Mesenchymal stem cell (in vitro differentiated cells and primary cell): ENCODE measurements at regions not wholly inside any gene's neighbourhood (a gene's known extent, or its start where the extent isn't known, plus 50 kb on each side); places are given as distances from the start of the nearest gene placed in this dataset.

ENCODE experiments used
- DNase-seq: peaks from one replicate; pipeline ENCODE4 v3.0.0-alpha.2; 2013
- H2AFZ ChIP-seq: one replicate; pipeline ENCODE4 v1.6.1; 2013; ENCODE audit warnings: low read depth, mild to moderate bottlenecking, control low read depth, inconsistent platforms, low read length, moderate library complexity
- H2AK5ac ChIP-seq: 2 replicates; pipeline ENCODE4 v1.6.1; 2013; ENCODE audit warnings: low read length, moderate library complexity, mild to moderate bottlenecking, inconsistent platforms; ENCODE audit not compliant: severe bottlenecking
- H2BK120ac ChIP-seq: one replicate; pipeline ENCODE4 v1.6.1; 2013; ENCODE audit warnings: low read depth, mild to moderate bottlenecking, inconsistent platforms, low read length, moderate library complexity
- H2BK12ac ChIP-seq, 2 experiments: one replicate each; pipeline ENCODE4 v1.6.1; 2013; ENCODE audit warnings: inconsistent platforms in 2 of 2, low read length in 2 of 2, mild to moderate bottlenecking in 2 of 2, moderate library complexity in 2 of 2, control low read depth in 1 of 2
- H2BK15ac ChIP-seq: one replicate; pipeline ENCODE4 v1.6.1; 2013; ENCODE audit warnings: mild to moderate bottlenecking, low read depth, inconsistent platforms; ENCODE audit not compliant: poor library complexity, severe bottlenecking
- H2BK5ac ChIP-seq: 2 replicates; pipeline ENCODE4 v1.6.1; 2013; ENCODE audit warnings: low read depth, mild to moderate bottlenecking, low read length, control low read depth, inconsistent platforms; ENCODE audit not compliant: poor library complexity, severe bottlenecking
- H3K14ac ChIP-seq, 2 experiments: one replicate each; pipeline ENCODE4 v1.6.1; 2013; ENCODE audit warnings: inconsistent platforms in 2 of 2, low read length in 2 of 2, control low read depth in 1 of 2, mild to moderate bottlenecking in 1 of 2, moderate library complexity in 1 of 2
- H3K18ac ChIP-seq, 2 experiments: one replicate each; pipeline ENCODE4 v1.6.1; 2013; ENCODE audit warnings: inconsistent platforms in 2 of 2, low read length in 2 of 2, control low read depth in 1 of 2, low read depth in 1 of 2, mild to moderate bottlenecking in 1 of 2
- H3K23ac ChIP-seq, 2 experiments: one replicate each; pipeline ENCODE4 v1.6.1; 2013; ENCODE audit warnings: inconsistent platforms in 2 of 2, low read length in 2 of 2, mild to moderate bottlenecking in 2 of 2, moderate library complexity in 2 of 2, control low read depth in 1 of 2
- H3K27ac ChIP-seq: 2 replicates; pipeline ENCODE4 v1.5.1; 2013; ENCODE audit warnings: mild to moderate bottlenecking, moderate library complexity, low read length, control low read depth, inconsistent platforms; ENCODE audit not compliant: poor library complexity, severe bottlenecking
- H3K27me3 ChIP-seq, 2 experiments: 2 replicates each; pipeline versions ENCODE4 v1.6.1 to v1.7.0; 2013; ENCODE audit warnings: low read length in 2 of 2, mild to moderate bottlenecking in 2 of 2, moderate library complexity in 2 of 2, control low read depth in 1 of 2, inconsistent platforms in 1 of 2; ENCODE audit not compliant: control insufficient read depth in 1 of 2, insufficient read depth in 1 of 2
- H3K36me3 ChIP-seq, 2 experiments: 2 replicates each; pipeline versions ENCODE4 v1.6.1 to v1.7.0; 2013; ENCODE audit warnings: low read length in 2 of 2, control low read depth in 1 of 2, inconsistent platforms in 1 of 2, low read depth in 1 of 2, mild to moderate bottlenecking in 1 of 2; ENCODE audit not compliant: insufficient read depth in 2 of 2, control insufficient read depth in 1 of 2
- H3K4ac ChIP-seq, 2 experiments: one replicate each; pipeline ENCODE4 v1.6.1; 2013; ENCODE audit warnings: inconsistent platforms in 2 of 2, low read length in 2 of 2, mild to moderate bottlenecking in 2 of 2, moderate library complexity in 2 of 2, control low read depth in 1 of 2, low read depth in 1 of 2
- H3K4me1 ChIP-seq: 2 replicates; pipeline ENCODE4 v1.6.1; 2013; ENCODE audit warnings: low read depth, low read length, control low read depth; ENCODE audit not compliant: control insufficient read depth, insufficient read depth
- H3K4me2 ChIP-seq: 2 replicates; pipeline ENCODE4 v1.6.1; 2013; ENCODE audit warnings: low read length, mild to moderate bottlenecking, inconsistent platforms; ENCODE audit not compliant: poor library complexity, severe bottlenecking
- H3K4me3 ChIP-seq, 2 experiments: 2 replicates each; pipeline versions ENCODE4 v1.5.1 to v1.7.0; 2013; ENCODE audit warnings: low read length in 2 of 2, mild to moderate bottlenecking in 2 of 2, control low read depth in 1 of 2, low read depth in 1 of 2; ENCODE audit not compliant: insufficient read depth in 1 of 2
- H3K79me1 ChIP-seq: replicated peaks from 2 replicates; pipeline ENCODE4 v1.6.1; 2013; ENCODE audit warnings: mild to moderate bottlenecking, control low read depth, low read length, inconsistent platforms; ENCODE audit not compliant: poor library complexity, severe bottlenecking
- H3K9ac ChIP-seq: 2 replicates; pipeline ENCODE4 v1.7.0; 2013; ENCODE audit warnings: mild to moderate bottlenecking, low read length, moderate library complexity
- H3K9me3 ChIP-seq: 2 replicates; pipeline ENCODE4 v1.7.0; 2013; ENCODE audit warnings: mild to moderate bottlenecking, low read length; ENCODE audit not compliant: control insufficient read depth
- H4K8ac ChIP-seq: one replicate; pipeline ENCODE4 v1.6.1; 2013; ENCODE audit warnings: inconsistent platforms, mild to moderate bottlenecking, low read length, moderate library complexity
- H4K91ac ChIP-seq: one replicate; pipeline ENCODE4 v1.6.1; 2013; ENCODE audit warnings: mild to moderate bottlenecking, low read length, inconsistent platforms
- WGBS: methylation state at CpG from one replicate; pipeline ENCODE4 v1.1.7; 2013; ENCODE audit warnings: mixed read lengths; 5-methylcytosine and 5-hydroxymethylcytosine counted together

DNA sequence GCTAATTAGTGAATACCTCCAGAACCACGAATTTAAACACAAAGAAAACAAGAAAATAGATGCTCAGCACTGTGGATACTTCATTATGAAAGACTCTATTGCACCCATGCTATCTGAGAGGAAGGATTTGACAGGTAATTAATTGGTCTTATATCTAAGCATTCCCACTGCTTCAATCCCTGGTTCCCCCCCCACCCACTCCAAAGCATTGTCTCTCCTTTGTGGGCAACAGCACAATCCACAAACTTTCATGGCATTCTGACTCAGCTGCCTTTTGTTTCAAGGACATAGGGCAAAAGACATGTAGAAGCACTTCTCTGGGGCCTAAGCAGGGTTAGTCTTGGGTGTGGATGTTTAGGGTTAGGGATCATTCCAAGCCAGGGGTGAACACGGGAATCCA lies 551.4 kb downstream of the BUD13 start:
- H3K27me3 ChIP-seq: peaks cover 16 to 75% of the 10 kb centered on the region in 2 experiments
- H3K27ac ChIP-seq: no peak overlapping the region
- H2AK5ac ChIP-seq: no peak overlapping the region
- no peak overlapping the region for H3K4me2 ChIP-seq
- H3K4me1 ChIP-seq: no peaks in the 10 kb centered on the region
- no peak overlapping the region for H3K4ac ChIP-seq
- no peak overlapping the region for H2BK5ac ChIP-seq
- no peak for DNase-seq
- H2AFZ ChIP-seq: no peak overlapping the region
- H3K36me3 ChIP-seq: no peaks in the 10 kb centered on the region
- no peak overlapping the region for H3K4me3 ChIP-seq
- H3K18ac ChIP-seq: no peak overlapping the region
- no peak overlapping the region for H2BK15ac ChIP-seq
- no peak overlapping the region for H3K23ac ChIP-seq
- no peak overlapping the region for H3K9ac ChIP-seq
- no peak overlapping the region for H2BK120ac ChIP-seq
- no peak overlapping the region for H4K91ac ChIP-seq
- H2BK12ac ChIP-seq: no peak overlapping the region
- no peak overlapping the region for H4K8ac ChIP-seq
- H3K79me1 ChIP-seq: no peaks in the 10 kb centered on the region
- 59% methylated on average over 2 of the region's 2 CpGs for WGBS
- no peak overlapping the region for H3K14ac ChIP-seq
- H3K9me3 ChIP-seq: no peaks in the 10 kb centered on the region

DNA sequence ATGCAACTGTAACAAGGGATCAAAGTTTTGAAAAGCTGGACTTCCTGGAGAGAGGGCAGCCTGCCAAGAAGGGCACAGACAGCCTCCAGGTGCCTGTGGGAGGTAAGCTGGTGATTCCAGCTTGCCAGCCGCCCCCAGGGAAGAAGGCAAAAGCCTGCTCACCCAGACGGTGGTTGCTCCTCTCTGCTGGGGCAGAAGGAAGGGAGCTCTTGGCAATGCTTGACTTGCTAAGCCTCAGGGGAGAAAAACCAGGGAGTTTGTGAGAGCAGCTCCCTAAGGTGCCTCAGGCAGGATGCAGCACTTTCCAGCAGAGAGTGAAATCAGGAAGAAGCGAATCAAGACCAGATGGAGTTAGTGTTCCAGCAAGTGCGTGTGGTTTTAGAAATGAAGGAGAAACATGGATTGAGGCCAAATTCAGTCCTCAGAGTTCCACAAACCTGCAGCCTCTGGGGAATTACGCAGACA lies 553.6 kb downstream of the BUD13 start:
- Histone ChIP-seq H2BK5ac (no peak overlapping the region), H2BK15ac (no peak overlapping the region), H4K8ac (no peak overlapping the region), H2AK5ac (no peak overlapping the region), H3K18ac (no peak overlapping the region), H3K27me3 (peaks cover 13 to 75% of the 10 kb centered on the region in 2 experiments), H2AFZ (no peak overlapping the region), H3K79me1 (no peaks in the 10 kb centered on the region), H3K4me3 (no peak overlapping the region), H3K36me3 (no peaks in the 10 kb centered on the region), H3K9me3 (no peaks in the 10 kb centered on the region), H2BK120ac (no peak overlapping the region), H3K4ac (no peak overlapping the region), H3K27ac (no peak overlapping the region), H4K91ac (no peak overlapping the region), H3K14ac (no peak overlapping the region), H3K4me1 (no peaks in the 10 kb centered on the region), H2BK12ac (no peak overlapping the region), H3K4me2 (no peak overlapping the region), H3K23ac (no peak overlapping the region), H3K9ac (no peak overlapping the region)
- 74% methylated on average over 5 of the region's 5 CpGs for WGBS
- no peak for DNase-seq

DNA sequence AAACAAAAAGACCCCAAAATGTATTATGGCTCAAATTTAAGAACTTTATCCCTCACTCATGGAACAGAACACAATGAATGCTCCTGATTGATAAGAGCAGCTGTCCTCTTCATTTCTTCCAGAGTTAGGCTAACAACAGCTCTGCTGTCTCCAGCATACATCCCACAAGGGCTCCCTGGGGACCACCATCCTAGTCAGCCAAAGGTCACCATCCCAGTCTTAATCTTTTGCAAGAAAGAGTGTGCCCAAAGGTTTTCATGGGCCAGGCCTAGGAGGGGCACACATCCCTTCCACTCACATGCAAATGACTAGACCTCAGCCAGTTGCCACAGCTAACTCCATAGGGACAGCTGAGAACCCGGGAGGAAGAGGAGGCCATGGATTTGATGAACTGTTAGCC lies 555.3 kb downstream of the BUD13 start:
- Histone ChIP-seq H3K4me3 (no peak overlapping the region), H3K18ac (no peak overlapping the region), H3K14ac (no peak overlapping the region), H4K8ac (no peak overlapping the region), H2BK120ac (no peak overlapping the region), H3K79me1 (no peaks in the 10 kb centered on the region), H2BK12ac (no peak overlapping the region), H2AFZ (no peak overlapping the region), H2AK5ac (no peak overlapping the region), H3K9ac (no peak overlapping the region), H3K36me3 (no peaks in the 10 kb centered on the region), H3K27ac (no peak overlapping the region), H2BK15ac (no peak overlapping the region), H3K4me2 (no peak overlapping the region), H3K27me3 (peaks cover 8 to 59% of the 10 kb centered on the region in 2 experiments), H2BK5ac (no peak overlapping the region), H4K91ac (no peak overlapping the region), H3K4me1 (no peaks in the 10 kb centered on the region), H3K23ac (no peak overlapping the region), H3K9me3 (no peaks in the 10 kb centered on the region), H3K4ac (no peak overlapping the region)
- 56% methylated on average over 1 of the region's 1 CpG for WGBS
- DNase-seq: no peak

DNA sequence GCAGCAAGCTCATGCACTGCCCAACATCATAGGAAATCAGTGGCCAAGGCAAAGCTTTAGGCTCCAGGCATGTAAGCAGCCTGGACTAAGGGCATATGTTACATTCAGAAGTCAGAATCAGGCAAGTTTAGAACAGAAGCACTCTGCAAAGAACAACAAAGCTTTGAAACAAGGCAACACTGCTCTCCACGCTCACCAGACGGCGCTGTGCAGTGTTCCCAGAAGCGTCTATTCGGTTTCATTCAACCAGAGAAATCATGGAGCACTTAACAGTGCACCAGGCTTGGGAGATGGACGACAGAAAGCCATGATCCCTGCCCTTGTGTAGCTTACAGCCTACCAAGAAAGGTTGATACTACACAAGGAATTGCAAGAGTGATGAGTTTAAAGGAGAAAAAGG lies 555.8 kb downstream of the BUD13 start:
- H3K27ac ChIP-seq: no peak overlapping the region
- no peak overlapping the region for H3K23ac ChIP-seq
- peaks cover 8 to 55% of the 10 kb centered on the region in 2 experiments for H3K27me3 ChIP-seq
- H3K36me3 ChIP-seq: no peaks in the 10 kb centered on the region
- peak; percentile 15 for DNase-seq
- no peak overlapping the region for H2BK120ac ChIP-seq
- no peak overlapping the region for H2BK5ac ChIP-seq
- no peaks in the 10 kb centered on the region for H3K9me3 ChIP-seq
- no peak overlapping the region for H2AFZ ChIP-seq
- H4K8ac ChIP-seq: no peak overlapping the region
- H2AK5ac ChIP-seq: no peak overlapping the region
- no peak overlapping the region for H3K18ac ChIP-seq
- WGBS: 28% methylated on average over 6 of the region's 6 CpGs
- H3K14ac ChIP-seq: no peak overlapping the region
- no peak overlapping the region for H2BK15ac ChIP-seq
- no peak overlapping the region for H3K4ac ChIP-seq
- no peak overlapping the region for H4K91ac ChIP-seq
- no peaks in the 10 kb centered on the region for H3K4me1 ChIP-seq
- no peak overlapping the region for H3K4me2 ChIP-seq
- no peak overlapping the region for H3K9ac ChIP-seq
- H3K79me1 ChIP-seq: no peaks in the 10 kb centered on the region
- no peak overlapping the region for H3K4me3 ChIP-seq
- no peak overlapping the region for H2BK12ac ChIP-seq
